ENCODE measurements at regions not wholly inside any gene's neighbourhood (a gene's known extent, or its start where the extent isn't known, plus 50 kb on each side); places are given as distances from the start of the nearest gene placed in this dataset.

DNA sequence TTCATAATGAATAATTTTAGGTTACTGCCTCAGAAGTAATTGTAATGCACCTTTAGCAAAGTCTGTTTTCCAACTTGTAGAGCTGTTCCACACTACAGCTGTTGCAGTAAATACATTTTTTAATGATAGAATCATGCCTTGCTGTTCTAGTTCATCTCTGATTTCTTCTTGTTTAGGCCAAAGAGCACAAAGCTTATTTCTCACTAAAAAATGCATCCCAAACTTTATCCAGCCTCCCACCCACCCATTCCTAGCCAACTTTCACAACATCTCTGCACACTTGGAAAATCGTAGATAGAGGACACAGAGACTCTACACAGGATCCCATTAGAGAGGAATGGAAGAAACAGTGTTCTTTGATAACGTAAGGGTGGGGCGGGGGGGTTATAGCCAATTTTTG, 252.2 kb upstream of the DYNLRB2 start:
- intact Hi-C loops (cut with DNase I; ENCODE audit: low total_unique reads): no loop called here
- WGBS, 5 donors: 75 to 86% (median 77%) methylated on average over 3 of the region's 3 CpGs
- TF ChIP-seq EP300 (IDR thresholded peaks at IDR 0.05) (no peak), POLR2AphosphoS5 (IDR thresholded peaks at IDR 0.05) (no peak), POLR2A (IDR thresholded peaks at IDR 0.05) (no peak)
- TF ChIP-seq, protein P1, sequence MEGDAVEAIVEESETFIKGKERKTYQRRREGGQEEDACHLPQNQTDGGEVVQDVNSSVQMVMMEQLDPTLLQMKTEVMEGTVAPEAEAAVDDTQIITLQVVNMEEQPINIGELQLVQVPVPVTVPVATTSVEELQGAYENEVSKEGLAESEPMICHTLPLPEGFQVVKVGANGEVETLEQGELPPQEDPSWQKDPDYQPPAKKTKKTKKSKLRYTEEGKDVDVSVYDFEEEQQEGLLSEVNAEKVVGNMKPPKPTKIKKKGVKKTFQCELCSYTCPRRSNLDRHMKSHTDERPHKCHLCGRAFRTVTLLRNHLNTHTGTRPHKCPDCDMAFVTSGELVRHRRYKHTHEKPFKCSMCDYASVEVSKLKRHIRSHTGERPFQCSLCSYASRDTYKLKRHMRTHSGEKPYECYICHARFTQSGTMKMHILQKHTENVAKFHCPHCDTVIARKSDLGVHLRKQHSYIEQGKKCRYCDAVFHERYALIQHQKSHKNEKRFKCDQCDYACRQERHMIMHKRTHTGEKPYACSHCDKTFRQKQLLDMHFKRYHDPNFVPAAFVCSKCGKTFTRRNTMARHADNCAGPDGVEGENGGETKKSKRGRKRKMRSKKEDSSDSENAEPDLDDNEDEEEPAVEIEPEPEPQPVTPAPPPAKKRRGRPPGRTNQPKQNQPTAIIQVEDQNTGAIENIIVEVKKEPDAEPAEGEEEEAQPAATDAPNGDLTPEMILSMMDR (IDR thresholded peaks at IDR 0.05): no peak
- Histone ChIP-seq H3K27ac (no peak overlapping the region), H3K36me3 (no peaks in the 10 kb centered on the region), H3K9me3 (no peaks in the 10 kb centered on the region), H3K27me3 (no peaks in the 10 kb centered on the region), H3K4me1 (no peaks in the 10 kb centered on the region), H3K4me3 (no peak overlapping the region)
- DNase-seq: peak in 1 of 2 donors; percentile 25

DNA sequence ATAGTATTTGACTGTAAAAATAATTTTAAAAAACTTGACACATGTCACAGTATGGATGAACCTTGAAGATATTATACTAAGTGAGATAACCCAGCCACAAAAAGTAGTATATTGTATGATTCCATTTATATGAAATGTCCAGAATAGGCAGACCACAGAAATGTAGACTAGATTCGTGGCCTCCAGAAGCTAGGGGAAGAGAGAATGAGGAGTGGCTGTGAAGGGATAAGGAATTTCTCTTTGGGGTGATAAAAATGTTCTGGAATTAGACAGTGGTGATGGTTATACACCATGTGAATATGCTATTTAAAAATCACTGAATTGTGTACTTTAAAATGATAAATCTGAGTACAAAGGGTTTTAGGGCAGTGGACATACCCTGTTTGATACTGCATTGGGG, 253.1 kb upstream of the DYNLRB2 start:
- WGBS, 5 donors: 58 to 79% (median 68%) methylated on average over 1 of the region's 1 CpG
- intact Hi-C loops (cut with DNase I; ENCODE audit: low total_unique reads): no loop called here
- no peak for TF ChIP-seq POLR2AphosphoS5 (IDR thresholded peaks at IDR 0.05)
- no peak for TF ChIP-seq POLR2A (IDR thresholded peaks at IDR 0.05)
- TF ChIP-seq, protein P1 (IDR thresholded peaks at IDR 0.05): no peak
- TF ChIP-seq EP300 (IDR thresholded peaks at IDR 0.05): no peak
- no peak for DNase-seq
- H3K9me3 ChIP-seq: no peaks in the 10 kb centered on the region
- no peak overlapping the region for H3K27ac ChIP-seq
- no peak overlapping the region for H3K4me3 ChIP-seq
- H3K36me3 ChIP-seq: no peaks in the 10 kb centered on the region
- H3K4me1 ChIP-seq: no peaks in the 10 kb centered on the region
- H3K27me3 ChIP-seq: no peaks in the 10 kb centered on the region

DNA sequence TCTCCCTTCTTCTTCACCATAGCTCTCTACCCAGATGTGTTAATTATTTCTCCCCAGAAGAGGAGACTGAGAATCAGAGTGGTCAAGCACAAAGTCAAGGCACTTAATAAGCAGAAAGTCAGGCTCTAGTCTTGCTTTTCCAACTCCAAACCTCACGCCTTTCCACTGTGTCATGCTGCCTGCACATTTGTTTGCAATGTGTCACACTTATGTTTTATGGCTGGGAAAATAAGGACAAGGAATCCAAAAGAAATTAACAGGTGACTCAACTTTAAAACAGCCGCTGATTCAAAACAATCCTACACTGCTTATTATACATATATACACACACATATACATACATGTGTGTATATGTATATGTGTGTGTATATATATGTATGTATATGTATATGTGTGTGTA, 255.7 kb upstream of the DYNLRB2 start:
- Histone ChIP-seq H3K4me3 (no peak overlapping the region), H3K9me3 (no peaks in the 10 kb centered on the region), H3K36me3 (no peaks in the 10 kb centered on the region), H3K4me1 (no peaks in the 10 kb centered on the region), H3K27me3 (no peaks in the 10 kb centered on the region), H3K27ac (no peak overlapping the region)
- intact Hi-C loops (cut with DNase I; ENCODE audit: low total_unique reads): no loop called here
- TF ChIP-seq EP300 (IDR thresholded peaks at IDR 0.05): no peak
- TF ChIP-seq POLR2AphosphoS5 (IDR thresholded peaks at IDR 0.05): no peak
- TF ChIP-seq, protein P1 (IDR thresholded peaks at IDR 0.05): no peak
- TF ChIP-seq POLR2A (IDR thresholded peaks at IDR 0.05): no peak
- WGBS, 5 donors: 61 to 79% (median 70%) methylated on average over 2 of the region's 2 CpGs
- no peak for DNase-seq

DNA sequence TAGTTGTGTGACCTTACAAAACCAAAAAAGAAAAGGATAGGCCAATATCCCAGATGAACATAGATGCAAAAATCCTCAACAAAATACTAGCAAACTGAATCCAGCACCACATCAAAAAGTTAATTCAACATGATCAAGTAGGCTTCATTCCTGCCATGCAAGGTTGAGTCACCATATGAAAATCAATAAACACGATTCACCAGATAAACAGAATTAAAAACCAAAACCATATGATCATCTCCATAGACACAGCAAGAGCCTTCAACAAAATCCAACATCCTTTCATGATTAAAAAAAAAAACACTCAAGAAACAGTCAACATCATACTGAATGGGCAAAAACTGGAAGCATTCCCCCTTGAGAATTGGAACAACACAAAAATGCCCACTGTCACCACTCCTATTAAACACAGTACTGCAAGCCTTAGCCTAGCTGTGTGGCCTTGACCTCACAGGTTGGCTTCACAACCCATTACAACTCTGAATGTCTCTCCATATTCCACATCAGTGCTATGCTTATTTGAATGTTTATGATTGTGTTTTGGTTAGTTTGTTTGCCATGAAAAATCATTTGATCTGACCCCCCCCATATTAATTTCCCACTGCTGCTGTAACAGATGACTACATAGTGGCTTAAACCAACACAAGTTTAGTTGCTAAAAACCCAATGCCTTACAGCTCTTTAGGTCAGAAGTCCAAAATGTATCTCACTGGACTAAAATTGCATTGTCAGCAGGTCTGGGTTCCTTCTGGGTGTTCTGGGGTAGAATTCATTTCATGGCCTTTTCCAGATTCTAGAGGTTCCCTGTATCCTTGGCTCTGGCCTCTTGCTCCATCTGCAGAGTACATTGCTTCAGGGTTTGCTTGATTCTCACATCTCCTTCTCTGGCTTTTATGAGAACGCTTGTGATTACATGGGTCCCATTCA, 257.1 kb upstream of the DYNLRB2 start:
- H3K36me3 ChIP-seq: no peaks in the 10 kb centered on the region
- 66 to 87% (median 77%) methylated on average over 2 of the region's 2 CpGs for WGBS, 5 donors
- intact Hi-C loops (cut with DNase I; ENCODE audit: low total_unique reads): no loop called here
- DNase-seq: no peak
- H3K27ac ChIP-seq: no peak overlapping the region
- no peak for TF ChIP-seq POLR2AphosphoS5 (IDR thresholded peaks at IDR 0.05)
- TF ChIP-seq EP300 (IDR thresholded peaks at IDR 0.05): no peak
- no peak for TF ChIP-seq POLR2A (IDR thresholded peaks at IDR 0.05)
- TF ChIP-seq, protein P1 (IDR thresholded peaks at IDR 0.05): no peak
- no peaks in the 10 kb centered on the region for H3K27me3 ChIP-seq
- no peaks in the 10 kb centered on the region for H3K4me1 ChIP-seq
- no peak overlapping the region for H3K4me3 ChIP-seq
- H3K9me3 ChIP-seq: no peaks in the 10 kb centered on the region
